Thyroid gland (tissue), 4 donors: ENCODE measurements at regions not wholly inside any gene's neighbourhood (a gene's known extent, or its start where the extent isn't known, plus 50 kb on each side); places are given as distances from the start of the nearest gene placed in this dataset.

Experiments
- CTCF ChIP-seq, 6 experiments: fragments of 200-600 bp in 3 of 6; fragments of 450-650 bp in 3 of 6; sonication (generic) in 3 of 6; IDR thresholded peaks; one replicate each; pipeline ENCODE4 v1.5.1; 2016 to 2019; ENCODE audit warnings: antibody characterized with exemption in 6 of 6, mild to moderate bottlenecking in 2 of 6, inconsistent platforms in 1 of 6, moderate library complexity in 1 of 6
- POLR2A ChIP-seq, 2 donors: fragments of 450-650 bp; IDR thresholded peaks; one replicate each; pipeline ENCODE4 v1.6.1; 2017; ENCODE audit warnings: antibody characterized with exemption in 2 of 2, mild to moderate bottlenecking in 2 of 2, moderate library complexity in 1 of 2

- no peak for TF ChIP-seq CTCF (IDR thresholded peaks at IDR 0.05)
- no peak for TF ChIP-seq POLR2A (IDR thresholded peaks at IDR 0.05)
Observed at GRCh38 chr10:109250152-109250551, 673.2 kb downstream of the XPNPEP1 start.
